K562 (cell line): ENCODE measurements at regions not wholly inside any gene's neighbourhood (a gene's known extent, or its start where the extent isn't known, plus 50 kb on each side); places are given as distances from the start of the nearest gene placed in this dataset.

Experiments
- ATAC-seq: fragments of 200-7000 bp; cut with Tn5 transposase; 3 replicates; pipeline ENCODE4 v1.9.1; 2020; ENCODE audit warnings: moderate library complexity
- BruUV-seq: library from RNA; stranded (reverse); fragments of 400-500 nt; replicated peaks from 2 replicates; lab custom pipeline; 2021; lab: Mats Ljungman, UMichigan
- CTCF ChIA-PET: fragments of 300-600 bp; formaldehyde crosslinking; extraction: SDS; loops from one replicate; lab custom pipeline; 2021; ENCODE audit warnings: low intra/inter-chr PET ratio; lab: Yijun Ruan, JAX
- POLR2A ChIA-PET: fragments of 300-600, 350-650 bp; sonication (Branson Sonifier 250); formaldehyde crosslinking; extraction: SDS; loops from one replicate; lab custom pipeline; 2021; ENCODE audit warnings: antibody characterized with exemption, inconsistent platforms; lab: Yijun Ruan, JAX
- DNase-seq, 4 experiments: peaks; one replicate each; pipeline versions ENCODE4 v3.0.0 to v3.0.0-alpha.2; 2011 to 2018; ENCODE audit warnings: low spot score in 3 of 4, mixed read lengths in 3 of 4; ENCODE audit errors: extremely low read depth in 1 of 4
- FAIRE-seq: peaks from 2 replicates; lab custom pipeline; 2011; peaks lifted over from hg19 to GRCh38; lab: Jason Lieb, UNC
- H2AFZ ChIP-seq: 2 replicates; pipeline ENCODE4 v1.6.0; 2011; ENCODE audit warnings: low read depth, low read length, control low read depth, inconsistent platforms
- H3K27ac ChIP-seq: fragments of 200-600 bp; 3 replicates; pipeline ENCODE4 v1.8.0; 2011; ENCODE audit warnings: low read depth, mild to moderate bottlenecking, control low read depth, inconsistent platforms, low read length, moderate library complexity, mixed read lengths; ENCODE audit errors: extremely low read depth
- H3K27me3 ChIP-seq, 2 experiments: fragments of 300-600 bp in 1 of 2; 2 replicates in 1 of 2; 3 replicates in 1 of 2; pipeline versions ENCODE4 v1.6.0 to v1.8.0; 2011; ENCODE audit warnings: inconsistent platforms in 2 of 2, low read length in 2 of 2, mild to moderate bottlenecking in 1 of 2, mixed read lengths in 1 of 2, moderate library complexity in 1 of 2; ENCODE audit not compliant: control insufficient read depth in 2 of 2, insufficient read depth in 2 of 2
- H3K36me3 ChIP-seq: fragments of 300-600 bp; 3 replicates; pipeline ENCODE4 v1.8.0; 2011; ENCODE audit warnings: mild to moderate bottlenecking, low read length, inconsistent platforms; ENCODE audit not compliant: control insufficient read depth, insufficient read depth
- H3K4me1 ChIP-seq, 2 experiments: fragments of 200-600 bp in 1 of 2; replicated peaks in 1 of 2; 2 replicates in 1 of 2; 3 replicates in 1 of 2; pipeline versions ENCODE4 v1.5.1 to v1.8.0; 2011; ENCODE audit warnings: inconsistent platforms in 2 of 2, low read length in 2 of 2, mild to moderate bottlenecking in 1 of 2, mixed read lengths in 1 of 2, moderate library complexity in 1 of 2; ENCODE audit not compliant: control insufficient read depth in 2 of 2, insufficient read depth in 2 of 2
- H3K4me2 ChIP-seq: 2 replicates; pipeline ENCODE4 v1.6.1; 2011; ENCODE audit warnings: low read length, control low read depth, inconsistent platforms, mixed read lengths; ENCODE audit not compliant: insufficient read depth
- H3K4me3 ChIP-seq: fragments of 200-600 bp; sonication (generic), shearing (Covaris generic); 2 replicates; pipeline ENCODE4 v1.5.1; 2016; ENCODE audit warnings: control low read depth, inconsistent platforms
- H3K79me2 ChIP-seq: fragments of 200-600 bp; 3 replicates; pipeline ENCODE4 v1.8.0; 2011; ENCODE audit warnings: low read length, inconsistent platforms; ENCODE audit not compliant: control insufficient read depth, insufficient read depth
- H3K9ac ChIP-seq, 2 experiments: 2 replicates each; pipeline versions ENCODE4 v1.6.0 to v1.6.1; 2011; ENCODE audit warnings: low read depth in 2 of 2, low read length in 2 of 2, control low read depth in 1 of 2, inconsistent platforms in 1 of 2, mild to moderate bottlenecking in 1 of 2, mixed read lengths in 1 of 2; ENCODE audit not compliant: insufficient read depth in 1 of 2
- H3K9me1 ChIP-seq: one replicate; pipeline ENCODE4 v1.6.0; 2011; ENCODE audit warnings: inconsistent platforms, mild to moderate bottlenecking, low read length, moderate library complexity; ENCODE audit not compliant: control insufficient read depth, insufficient read depth
- H3K9me3 ChIP-seq: replicated peaks from 2 replicates; pipeline ENCODE4 v1.5.1; 2011; ENCODE audit warnings: low read depth, low read length, inconsistent platforms; ENCODE audit not compliant: control insufficient read depth, insufficient read depth
- H4K20me1 ChIP-seq: replicated peaks from 2 replicates; pipeline ENCODE4 v1.6.1; 2011; ENCODE audit warnings: low read length, inconsistent platforms, mixed read lengths; ENCODE audit not compliant: control insufficient read depth, insufficient read depth
- ATF4 ChIP-seq: fragments of 450-650 bp; formaldehyde crosslinking; IDR thresholded peaks from 2 replicates; pipeline ENCODE4 v1.4.0; 2022; ENCODE audit warnings: mild to moderate bottlenecking, moderate library complexity
- CREBBP ChIP-seq: IDR thresholded peaks from one replicate; pipeline ENCODE4 v1.6.1; 2012; ENCODE audit warnings: low read depth, mild to moderate bottlenecking, control low read depth, inconsistent platforms, low read length
- DPF2 ChIP-seq: fragments of 450-650 bp; IDR thresholded peaks from 2 replicates; pipeline ENCODE4 v1.6.1; 2016
- GMEB1 ChIP-seq: fragments of 250-450 bp; sonication (Bioruptor Pico); IDR thresholded peaks from 2 replicates; pipeline ENCODE4 v1.4.0; 2020; ENCODE audit warnings: mild to moderate bottlenecking
- HEY1 ChIP-seq: fragments of 250-450 bp; sonication (Bioruptor Pico); IDR thresholded peaks from 2 replicates; pipeline ENCODE4 v1.5.0; 2020; ENCODE audit warnings: mild to moderate bottlenecking, moderate library complexity, borderline replicate concordance
- HNRNPL ChIP-seq: fragments of 200-400 bp; formaldehyde crosslinking; IDR thresholded peaks from 2 replicates; pipeline ENCODE4 v1.6.1; 2017; ENCODE audit warnings: low read depth, mild to moderate bottlenecking, low read length
- KLF6 ChIP-seq: fragments of 250-450 bp; sonication (Bioruptor Pico); IDR thresholded peaks from 2 replicates; pipeline ENCODE4 v1.4.0; 2020; ENCODE audit warnings: mild to moderate bottlenecking, moderate library complexity, borderline replicate concordance
- NCOA2 ChIP-seq, 2 experiments: fragments of 450-650 bp; IDR thresholded peaks; 2 replicates each; pipeline ENCODE4 v1.6.1; 2018; ENCODE audit warnings: mild to moderate bottlenecking in 2 of 2, moderate library complexity in 1 of 2; ENCODE audit not compliant: partially characterized antibody in 2 of 2
- NCOA6 ChIP-seq: fragments of 450-650 bp; IDR thresholded peaks from 2 replicates; pipeline ENCODE4 v1.6.1; 2017; ENCODE audit warnings: mild to moderate bottlenecking
- TRIM25 ChIP-seq: fragments of 450-650 bp; IDR thresholded peaks from 2 replicates; pipeline ENCODE4 v1.7.0; 2016; ENCODE audit warnings: borderline replicate concordance
- ZFP1 ChIP-seq: fragments of 450-650 bp; formaldehyde crosslinking; IDR thresholded peaks from 2 replicates; pipeline ENCODE4 v1.4.0; 2020; ENCODE audit warnings: mild to moderate bottlenecking, mixed read lengths
- ZNF124 ChIP-seq: sonication (generic); formaldehyde crosslinking; IDR thresholded peaks from 2 replicates; pipeline ENCODE4 v1.8.1; 2022; ENCODE audit warnings: missing genetic modification reagents
- ZNF134 ChIP-seq: fragments of 250-450 bp; sonication (Bioruptor Pico); conservative IDR thresholded peaks from 2 replicates; pipeline ENCODE4 v1.4.0; 2020
- ZNF175 ChIP-seq: fragments of 200-800 bp; sonication (Bioruptor generic); IDR thresholded peaks from 2 replicates; pipeline ENCODE4 v1.6.1; 2016; ENCODE audit warnings: low read depth, mild to moderate bottlenecking, missing genetic modification characterization, missing compliant biosample characterization
- ZNF436 ChIP-seq: fragments of 250-450, 450-650 bp; sonication (Bioruptor Pico); formaldehyde crosslinking; IDR thresholded peaks from 2 replicates; pipeline ENCODE4 v1.7.0; 2020; ENCODE audit warnings: mild to moderate bottlenecking
- WGBS: fragments of 100-300 bp; shearing (Covaris generic); methylation state at CpG from one replicate; pipeline ENCODE4 v1.1.6; 2016; ENCODE audit warnings: low coverage, mixed read lengths; ENCODE audit not compliant: insufficient coverage; ENCODE audit errors: missing lambda C conversion rate; 5-methylcytosine and 5-hydroxymethylcytosine counted together
- in situ Hi-C: fragments of 300-500 bp; cut with MboI; formaldehyde crosslinking; loops from 4 replicates; pipeline ENCODE4 v1.15.0; 2018; ENCODE audit warnings: inconsistent platforms, mixed read lengths
- intact Hi-C: fragments of 100-400 bp; cut with micrococcal nuclease; formaldehyde crosslinking; loops from 2 replicates; pipeline ENCODE4 v1.14.2; 2022

GRCh38 chr6:113178349-113178748 lies 678.8 kb upstream of the MARCKS start:
- no TSS peak for BruUV-seq
- no peak overlapping the region for H3K4me3 ChIP-seq
- POLR2A ChIA-PET, result no interaction called here
- H3K9me3 ChIP-seq, result no peaks in the 10 kb centered on the region
- H3K27me3 ChIP-seq, result no peaks in the 10 kb centered on the region
- H3K36me3 ChIP-seq, result no peaks in the 10 kb centered on the region
- no peaks in the 10 kb centered on the region for H3K79me2 ChIP-seq
- DNase-seq, result no peak
- intact Hi-C loops, result no loop called here
- TF ChIP-seq ZNF124 (CRISPR knock-in tag), result no peak
- no peak overlapping the region for H2AFZ ChIP-seq
- ATAC-seq, result no peak
- no peak for FAIRE-seq
- H3K9ac ChIP-seq, result no peak overlapping the region
- H3K27ac ChIP-seq, result no peak overlapping the region
- no peaks in the 10 kb centered on the region for H3K9me1 ChIP-seq
- no peak overlapping the region for H3K4me2 ChIP-seq
- in situ Hi-C loops, result no loop called here
- CTCF ChIA-PET, result no interaction called here
- no peaks in the 10 kb centered on the region for H3K4me1 ChIP-seq
- no peaks in the 10 kb centered on the region for H4K20me1 ChIP-seq

DNA sequence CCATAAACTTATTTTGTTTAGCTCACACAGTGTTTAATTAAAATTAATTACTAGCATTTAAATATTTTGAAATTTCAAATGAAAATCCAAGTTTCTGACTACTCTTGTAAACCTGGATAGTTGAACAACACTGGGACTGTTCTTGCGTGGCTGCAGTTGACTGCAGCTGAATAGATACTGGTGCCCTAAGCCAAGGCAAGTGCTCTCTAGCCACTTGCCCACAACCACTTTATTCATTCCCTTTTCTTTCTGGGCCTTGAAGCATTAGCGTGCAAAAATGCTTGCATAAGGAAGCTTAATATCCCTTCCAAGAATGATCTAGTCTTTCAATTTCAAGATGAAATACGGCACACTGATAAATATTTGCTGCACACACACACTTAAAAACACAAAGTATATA lies 676.0 kb upstream of the MARCKS start:
- H3K9me1 ChIP-seq, result no peaks in the 10 kb centered on the region
- ATAC-seq (no peak), FAIRE-seq (no peak), DNase-seq (no peak)
- H3K27me3 ChIP-seq, result no peaks in the 10 kb centered on the region
- intact Hi-C loops, result loop anchor here (10.0 kb wide), 1 partner anchor 306 kb away; no protein-coding TSS in a partner anchor
- in situ Hi-C loops, result no loop called here
- no peak overlapping the region for H3K4me3 ChIP-seq
- no peak overlapping the region for H3K9ac ChIP-seq
- BruUV-seq, result no TSS peak
- 0% methylated on average over 3 of the region's 3 CpGs for WGBS
- no peaks in the 10 kb centered on the region for H3K9me3 ChIP-seq
- no peak overlapping the region for H2AFZ ChIP-seq
- no peaks in the 10 kb centered on the region for H3K36me3 ChIP-seq
- no peak overlapping the region for H3K4me2 ChIP-seq
- ChIA-PET POLR2A (no interaction called here), CTCF (no interaction called here)
- H3K27ac ChIP-seq, result no peak overlapping the region
- H3K4me1 ChIP-seq, result no peaks in the 10 kb centered on the region
- no peaks in the 10 kb centered on the region for H3K79me2 ChIP-seq
- H4K20me1 ChIP-seq, result no peaks in the 10 kb centered on the region
- TF ChIP-seq TRIM25 (no peak), GMEB1 (CRISPR knock-in tag) (no peak), KLF6 (CRISPR knock-in tag) (no peak), HEY1 (CRISPR knock-in tag) (no peak), DPF2 (no peak), ZNF134 (no peak), ZFP1 (no peak), NCOA6 (no peak), ZNF175 (no peak), ZNF436 (CRISPR knock-in tag) (no peak), NCOA2 (IDR thresholded peaks at IDR 0.05; ENCODE audit: partially characterized antibody in 2 of 2) (no peak), ATF4 (no peak), HNRNPL (no peak), CREBBP (no peak)
